ENCODE measurements at regions not wholly inside any gene's neighbourhood (a gene's known extent, or its start where the extent isn't known, plus 50 kb on each side); places are given as distances from the start of the nearest gene placed in this dataset.

- no peak for DNase-seq (ENCODE audit: low spot score)
These were observed 78.7 kb downstream of the RRM2 start for GRCh38 chr2:10201201-10201600.

GRCh38 chr2:10202131-10202665 is 79.7 kb downstream of the RRM2 start:
- DNase-seq (ENCODE audit: low spot score) = no peak

- DNase-seq (ENCODE audit: low spot score) = no peak
These were observed 82.0 kb downstream of the RRM2 start for GRCh38 chr2:10204326-10205161.

GRCh38 chr2:10205162-10205475 is 82.6 kb downstream of the RRM2 start:
- no peak for DNase-seq (ENCODE audit: low spot score)

GRCh38 chr2:10208736-10209135 is 86.2 kb downstream of the RRM2 start:
- no peak for DNase-seq (ENCODE audit: low spot score)

GRCh38 chr2:10209406-10209935 is 86.9 kb downstream of the RRM2 start:
- no peak for DNase-seq (ENCODE audit: low spot score)

GRCh38 chr2:10210336-10210735 is 87.8 kb downstream of the RRM2 start:
- no peak for DNase-seq (ENCODE audit: low spot score)

GRCh38 chr2:10211844-10212422 is 89.4 kb downstream of the RRM2 start:
- no peak for DNase-seq (ENCODE audit: low spot score)

- no peak for DNase-seq (ENCODE audit: low spot score)
These were observed 89.9 kb upstream of the HPCAL1 start for GRCh38 chr2:10212827-10213226.

GRCh38 chr2:10214179-10214578 is 88.5 kb upstream of the HPCAL1 start:
- no peak for DNase-seq (ENCODE audit: low spot score)

GRCh38 chr2:10215393-10215935 is 87.2 kb upstream of the HPCAL1 start:
- DNase-seq (ENCODE audit: low spot score) = no peak

- DNase-seq (ENCODE audit: low spot score) = no peak
These were observed 85.8 kb upstream of the HPCAL1 start for GRCh38 chr2:10216677-10217488.

GRCh38 chr2:10217489-10218435 is 84.9 kb upstream of the HPCAL1 start:
- DNase-seq (ENCODE audit: low spot score) = no peak

- DNase-seq (ENCODE audit: low spot score) = no peak
These were observed 82.4 kb upstream of the HPCAL1 start for GRCh38 chr2:10220045-10220901.

- DNase-seq (ENCODE audit: low spot score) = no peak
These were observed 81.8 kb upstream of the HPCAL1 start for GRCh38 chr2:10220902-10221391.

- no peak for DNase-seq (ENCODE audit: low spot score)
These were observed 81.3 kb upstream of the HPCAL1 start for GRCh38 chr2:10221443-10221842.

- no peak for DNase-seq (ENCODE audit: low spot score)
These were observed 80.5 kb upstream of the HPCAL1 start for GRCh38 chr2:10221976-10222870.

- no peak for DNase-seq (ENCODE audit: low spot score)
These were observed 79.2 kb upstream of the HPCAL1 start for GRCh38 chr2:10223471-10223870.

Data from HT-29 (cell line).